Stimulated activated effector memory CD8-positive, alpha-beta T cell treated with anti-CD3 and anti-CD28 coated beads, Interleukin-12 subunit alpha, Interleukin-12 subunit beta, amount 100 ng/mL, for 72 hours (primary cell): ENCODE measurements at regions not wholly inside any gene's neighbourhood (a gene's known extent, or its start where the extent isn't known, plus 50 kb on each side); places are given as distances from the start of the nearest gene placed in this dataset.

Experiments used
- ATAC-seq: fragments of 150-1000 bp; cut with Tn5 transposase; 2 replicates; pipeline ENCODE4 v1.10.0; 2021
- DNase-seq, 2 donors: peaks; one replicate each; pipeline ENCODE4 v3.0.0; 2021 to 2022; ENCODE audit warnings: low spot score in 2 of 2
- H3K27ac Mint-ChIP-seq: one replicate; pipeline ENCODE4 v1.8.0; 2022; ENCODE audit warnings: mild to moderate bottlenecking, mixed read lengths
- H3K36me3 Mint-ChIP-seq: one replicate; pipeline ENCODE4 v1.8.0; 2022; ENCODE audit warnings: mild to moderate bottlenecking, mixed read lengths
- H3K4me1 Mint-ChIP-seq: one replicate; pipeline ENCODE4 v1.8.0; 2022; ENCODE audit warnings: mixed read lengths
- H3K4me3 Mint-ChIP-seq: one replicate; pipeline ENCODE4 v1.8.0; 2022; ENCODE audit warnings: mild to moderate bottlenecking, mixed read lengths
- H3K9me3 Mint-ChIP-seq: one replicate; pipeline ENCODE4 v1.8.0; 2022; ENCODE audit warnings: mixed read lengths

GRCh38 chr13:79735228-79735627 is 254.3 kb downstream of the NDFIP2 start:
- Mint-ChIP-seq H3K9me3 (no peaks in the 10 kb centered on the region), H3K4me1 (no peaks in the 10 kb centered on the region), H3K36me3 (no peaks in the 10 kb centered on the region), H3K4me3 (no peak overlapping the region), H3K27ac (no peak overlapping the region)
- DNase-seq (no peak), ATAC-seq (no peak)

GRCh38 chr13:79727086-79727485 is 246.1 kb downstream of the NDFIP2 start:
- H3K9me3 Mint-ChIP-seq: no peaks in the 10 kb centered on the region
- no peak overlapping the region for H3K4me3 Mint-ChIP-seq
- no peaks in the 10 kb centered on the region for H3K36me3 Mint-ChIP-seq
- ATAC-seq: no peak
- H3K4me1 Mint-ChIP-seq: no peaks in the 10 kb centered on the region
- DNase-seq: no peak
- no peak overlapping the region for H3K27ac Mint-ChIP-seq

GRCh38 chr13:79725841-79726240 is 244.9 kb downstream of the NDFIP2 start:
- H3K27ac Mint-ChIP-seq: no peak overlapping the region
- no peaks in the 10 kb centered on the region for H3K36me3 Mint-ChIP-seq
- DNase-seq (no peak), ATAC-seq (no peak)
- H3K4me3 Mint-ChIP-seq: no peak overlapping the region
- H3K9me3 Mint-ChIP-seq: no peaks in the 10 kb centered on the region
- H3K4me1 Mint-ChIP-seq: no peaks in the 10 kb centered on the region

GRCh38 chr13:79724348-79725103 is 243.6 kb downstream of the NDFIP2 start:
- H3K4me1 Mint-ChIP-seq: no peaks in the 10 kb centered on the region
- no peaks in the 10 kb centered on the region for H3K9me3 Mint-ChIP-seq
- H3K27ac Mint-ChIP-seq: no peak overlapping the region
- no peaks in the 10 kb centered on the region for H3K36me3 Mint-ChIP-seq
- H3K4me3 Mint-ChIP-seq: no peak overlapping the region
- DNase-seq (no peak), ATAC-seq (no peak)

- no peak for ATAC-seq
- Mint-ChIP-seq H3K4me1 (no peaks in the 10 kb centered on the region), H3K9me3 (no peaks in the 10 kb centered on the region), H3K27ac (no peak overlapping the region), H3K4me3 (no peak overlapping the region), H3K36me3 (no peaks in the 10 kb centered on the region)
- no peak for DNase-seq
These were observed 242.6 kb downstream of the NDFIP2 start for GRCh38 chr13:79723519-79724024.

GRCh38 chr13:79722885-79723445 is 242.0 kb downstream of the NDFIP2 start:
- no peaks in the 10 kb centered on the region for H3K36me3 Mint-ChIP-seq
- no peak for DNase-seq
- no peaks in the 10 kb centered on the region for H3K4me1 Mint-ChIP-seq
- H3K9me3 Mint-ChIP-seq: peaks cover 2% of the 10 kb centered on the region
- no peak overlapping the region for H3K4me3 Mint-ChIP-seq
- no peak for ATAC-seq
- no peak overlapping the region for H3K27ac Mint-ChIP-seq

GRCh38 chr13:79716191-79716590 is 235.2 kb downstream of the NDFIP2 start:
- ATAC-seq (no peak), DNase-seq (no peak)
- Mint-ChIP-seq H3K4me3 (no peak overlapping the region), H3K27ac (no peak overlapping the region), H3K4me1 (no peaks in the 10 kb centered on the region), H3K9me3 (peaks cover 4% of the 10 kb centered on the region), H3K36me3 (no peaks in the 10 kb centered on the region)

GRCh38 chr13:79711631-79712030 is 230.7 kb downstream of the NDFIP2 start:
- no peak for DNase-seq
- H3K36me3 Mint-ChIP-seq: no peaks in the 10 kb centered on the region
- ATAC-seq: no peak
- H3K27ac Mint-ChIP-seq: no peak overlapping the region
- no peaks in the 10 kb centered on the region for H3K4me1 Mint-ChIP-seq
- H3K9me3 Mint-ChIP-seq: peaks cover 2% of the 10 kb centered on the region
- H3K4me3 Mint-ChIP-seq: no peak overlapping the region

- Mint-ChIP-seq H3K4me1 (no peaks in the 10 kb centered on the region), H3K9me3 (peaks cover 2% of the 10 kb centered on the region), H3K4me3 (no peak overlapping the region), H3K27ac (no peak overlapping the region), H3K36me3 (no peaks in the 10 kb centered on the region)
- DNase-seq (no peak), ATAC-seq (no peak)
These were observed 229.4 kb downstream of the NDFIP2 start for GRCh38 chr13:79710376-79710775.

- Mint-ChIP-seq H3K4me3 (no peak overlapping the region), H3K36me3 (no peaks in the 10 kb centered on the region), H3K4me1 (no peaks in the 10 kb centered on the region), H3K9me3 (peaks cover 2% of the 10 kb centered on the region), H3K27ac (no peak overlapping the region)
- ATAC-seq (no peak), DNase-seq (no peak)
These were observed 228.5 kb downstream of the NDFIP2 start for GRCh38 chr13:79709471-79709870.

GRCh38 chr13:79703772-79704171 is 222.8 kb downstream of the NDFIP2 start:
- ATAC-seq (no peak), DNase-seq (no peak)
- H3K27ac Mint-ChIP-seq: no peak overlapping the region
- H3K9me3 Mint-ChIP-seq: no peaks in the 10 kb centered on the region
- no peak overlapping the region for H3K4me3 Mint-ChIP-seq
- no peaks in the 10 kb centered on the region for H3K36me3 Mint-ChIP-seq
- no peaks in the 10 kb centered on the region for H3K4me1 Mint-ChIP-seq

- Mint-ChIP-seq H3K4me3 (no peak overlapping the region), H3K36me3 (no peaks in the 10 kb centered on the region), H3K4me1 (no peaks in the 10 kb centered on the region), H3K9me3 (no peaks in the 10 kb centered on the region), H3K27ac (no peak overlapping the region)
- no peak for DNase-seq
- ATAC-seq: no peak
These were observed 214.8 kb downstream of the NDFIP2 start for GRCh38 chr13:79695754-79696153.

- Mint-ChIP-seq H3K27ac (no peak overlapping the region), H3K4me1 (no peaks in the 10 kb centered on the region), H3K9me3 (no peaks in the 10 kb centered on the region), H3K36me3 (no peaks in the 10 kb centered on the region), H3K4me3 (no peak overlapping the region)
- no peak for ATAC-seq
- no peak for DNase-seq
These were observed 211.9 kb downstream of the NDFIP2 start for GRCh38 chr13:79692846-79693245.

- DNase-seq (no peak), ATAC-seq (no peak)
- Mint-ChIP-seq H3K4me1 (no peaks in the 10 kb centered on the region), H3K4me3 (no peak overlapping the region), H3K36me3 (no peaks in the 10 kb centered on the region), H3K9me3 (no peaks in the 10 kb centered on the region), H3K27ac (no peak overlapping the region)
These were observed 210.9 kb downstream of the NDFIP2 start for GRCh38 chr13:79691826-79692225.

- H3K4me3 Mint-ChIP-seq: no peak overlapping the region
These were observed 207.8 kb downstream of the NDFIP2 start for GRCh38 chr13:79688741-79689140.

GRCh38 chr13:79686441-79686840 is 205.5 kb downstream of the NDFIP2 start:
- no peak for ATAC-seq
- Mint-ChIP-seq H3K4me3 (no peak overlapping the region), H3K4me1 (no peaks in the 10 kb centered on the region), H3K27ac (no peak overlapping the region), H3K36me3 (no peaks in the 10 kb centered on the region), H3K9me3 (peaks cover 2% of the 10 kb centered on the region)
- no peak for DNase-seq

More at GRCh38 chr13:79688741-79689140, 207.8 kb downstream of the NDFIP2 start:
- Mint-ChIP-seq H3K9me3 (no peaks in the 10 kb centered on the region), H3K36me3 (no peaks in the 10 kb centered on the region), H3K27ac (no peak overlapping the region), H3K4me1 (no peaks in the 10 kb centered on the region)
- ATAC-seq (no peak), DNase-seq (no peak)
